Right lobe of liver (tissue), 6 donors: ENCODE measurements at regions not wholly inside any gene's neighbourhood (a gene's known extent, or its start where the extent isn't known, plus 50 kb on each side); places are given as distances from the start of the nearest gene placed in this dataset.

ENCODE experiments used
- ATAC-seq, 4 donors: fragments of 200-7000 bp; cut with Tn5 transposase; one replicate each; pipeline ENCODE4 v1.9.1; 2020; ENCODE audit warnings: mild to moderate bottlenecking in 4 of 4, moderate library complexity in 4 of 4
- DNase-seq, 3 donors: peaks; one replicate each; pipeline ENCODE4 v3.0.0-alpha.2; 2020
- H3K27ac ChIP-seq, 3 donors: fragments of 200-600 bp; one replicate each; pipeline ENCODE4 v1.8.0; 2022
- H3K27me3 ChIP-seq, 2 donors: fragments of 200-600 bp; one replicate each; pipeline ENCODE4 v1.8.0; 2022
- H3K36me3 ChIP-seq, 4 donors: fragments of 200-600 bp; sonication (generic) in 1 of 4; one replicate each; pipeline versions ENCODE4 v1.5.1 to v1.8.0; 2017 to 2022; ENCODE audit warnings: control low read depth in 1 of 4
- H3K4me1 ChIP-seq, 4 donors: fragments of 200-600 bp; sonication (generic) in 1 of 4; one replicate each; pipeline versions ENCODE4 v1.5.1 to v1.8.0; 2017 to 2022; ENCODE audit warnings: control low read depth in 1 of 4
- H3K4me3 ChIP-seq, 3 donors: fragments of 200-600 bp; one replicate each; pipeline ENCODE4 v1.8.0; 2022
- H3K9me3 ChIP-seq, 4 donors: fragments of 200-600 bp; sonication (generic) in 1 of 4; one replicate each; pipeline versions ENCODE4 v1.5.1 to v1.8.0; 2017 to 2022; ENCODE audit warnings: control low read depth in 1 of 4
- POLR2A ChIP-seq: fragments of 450-650 bp; IDR thresholded peaks from one replicate; pipeline ENCODE4 v1.6.1; 2017; ENCODE audit warnings: antibody characterized with exemption, mild to moderate bottlenecking
- WGBS: methylation state at CpG from one replicate; pipeline ENCODE4 v1.1.6; 2018; ENCODE audit warnings: low coverage, low lambda C conversion rate; ENCODE audit not compliant: insufficient coverage; ENCODE audit errors: missing lambda C conversion rate; 5-methylcytosine and 5-hydroxymethylcytosine counted together
- intact Hi-C, 2 donors: fragments of 100-400 bp; cut with DNase I; formaldehyde crosslinking; loops; one replicate each; pipeline versions ENCODE4 v1.11.2 to v1.14.1; 2022
- TF ChIP-seq, protein P1 (sequence below), 4 donors: fragments of 200-600 bp in 3 of 4; fragments of 450-650 bp in 1 of 4; IDR thresholded peaks; one replicate each; pipeline versions ENCODE4 v1.5.1 to v1.8.0; 2016 to 2022; ENCODE audit warnings: antibody characterized with exemption in 4 of 4, mild to moderate bottlenecking in 2 of 4
- donor health status: DM: no; HTN: yes; CAD: no.
- donor health status: DM: no; HTN: no; CAD: no.
- donor health status: DM: no; HTN: no; CAD: no.
- donor health status: DM: no; HTN: yes; CAD: no.
- donor health status: DM: no; HTN: yes; CAD: no.

GRCh38 chr16:9226924-9227323 is 135.5 kb downstream of the HAPSTR1 start:
- WGBS = 51% methylated on average over 7 of the region's 7 CpGs

GRCh38 chr16:9231039-9231438 is 139.6 kb downstream of the HAPSTR1 start:
- no peak for ATAC-seq
- 22% methylated on average over 2 of the region's 2 CpGs for WGBS
- Histone ChIP-seq H3K4me1 (no peaks in the 10 kb centered on the region), H3K4me3 (no peak overlapping the region), H3K27ac (no peak overlapping the region), H3K36me3 (no peaks in the 10 kb centered on the region), H3K9me3 (no peaks in the 10 kb centered on the region), H3K27me3 (no peaks in the 10 kb centered on the region)
- DNase-seq = no peak
- intact Hi-C loops = no loop called here
- TF ChIP-seq, protein P1, sequence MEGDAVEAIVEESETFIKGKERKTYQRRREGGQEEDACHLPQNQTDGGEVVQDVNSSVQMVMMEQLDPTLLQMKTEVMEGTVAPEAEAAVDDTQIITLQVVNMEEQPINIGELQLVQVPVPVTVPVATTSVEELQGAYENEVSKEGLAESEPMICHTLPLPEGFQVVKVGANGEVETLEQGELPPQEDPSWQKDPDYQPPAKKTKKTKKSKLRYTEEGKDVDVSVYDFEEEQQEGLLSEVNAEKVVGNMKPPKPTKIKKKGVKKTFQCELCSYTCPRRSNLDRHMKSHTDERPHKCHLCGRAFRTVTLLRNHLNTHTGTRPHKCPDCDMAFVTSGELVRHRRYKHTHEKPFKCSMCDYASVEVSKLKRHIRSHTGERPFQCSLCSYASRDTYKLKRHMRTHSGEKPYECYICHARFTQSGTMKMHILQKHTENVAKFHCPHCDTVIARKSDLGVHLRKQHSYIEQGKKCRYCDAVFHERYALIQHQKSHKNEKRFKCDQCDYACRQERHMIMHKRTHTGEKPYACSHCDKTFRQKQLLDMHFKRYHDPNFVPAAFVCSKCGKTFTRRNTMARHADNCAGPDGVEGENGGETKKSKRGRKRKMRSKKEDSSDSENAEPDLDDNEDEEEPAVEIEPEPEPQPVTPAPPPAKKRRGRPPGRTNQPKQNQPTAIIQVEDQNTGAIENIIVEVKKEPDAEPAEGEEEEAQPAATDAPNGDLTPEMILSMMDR (IDR thresholded peaks at IDR 0.05) = no peak
- no peak for TF ChIP-seq POLR2A

More at GRCh38 chr16:9226924-9227323, 135.5 kb downstream of the HAPSTR1 start:
- H3K9me3 ChIP-seq = no peaks in the 10 kb centered on the region
- H3K4me1 ChIP-seq = no peaks in the 10 kb centered on the region
- intact Hi-C loops = no loop called here
- ATAC-seq = no peak
- H3K27me3 ChIP-seq = no peaks in the 10 kb centered on the region
- H3K36me3 ChIP-seq = no peaks in the 10 kb centered on the region
- no peak overlapping the region for H3K4me3 ChIP-seq
- TF ChIP-seq POLR2A = no peak
- TF ChIP-seq, protein P1 (IDR thresholded peaks at IDR 0.05) = no peak
- H3K27ac ChIP-seq = no peak overlapping the region
- DNase-seq = no peak

- intact Hi-C loops = no loop called here
- H3K4me3 ChIP-seq = no peak overlapping the region
- no peaks in the 10 kb centered on the region for H3K4me1 ChIP-seq
- no peaks in the 10 kb centered on the region for H3K36me3 ChIP-seq
- H3K9me3 ChIP-seq = no peaks in the 10 kb centered on the region
- TF ChIP-seq, protein P1 (IDR thresholded peaks at IDR 0.05) = no peak
- no peak for TF ChIP-seq POLR2A
- no peak overlapping the region for H3K27ac ChIP-seq
- DNase-seq = no peak
- no peak for ATAC-seq
- H3K27me3 ChIP-seq = no peaks in the 10 kb centered on the region
- WGBS = 45% methylated on average over 5 of the region's 5 CpGs
These were observed 140.8 kb downstream of the HAPSTR1 start for GRCh38 chr16:9232102-9232770.

- Histone ChIP-seq H3K27ac (no peak overlapping the region), H3K4me3 (no peak overlapping the region), H3K27me3 (no peaks in the 10 kb centered on the region), H3K36me3 (no peaks in the 10 kb centered on the region), H3K4me1 (no peaks in the 10 kb centered on the region), H3K9me3 (no peaks in the 10 kb centered on the region)
- WGBS = 38% methylated on average over 2 of the region's 2 CpGs
- ATAC-seq = peak in 1 of 4 donors; percentile 26
- intact Hi-C loops = no loop called here
- no peak for DNase-seq
- TF ChIP-seq, protein P1 (IDR thresholded peaks at IDR 0.05) = no peak
- no peak for TF ChIP-seq POLR2A
These were observed 144.4 kb downstream of the HAPSTR1 start for GRCh38 chr16:9235867-9236266.
